ENCODE measurements at regions not wholly inside any gene's neighbourhood (a gene's known extent, or its start where the extent isn't known, plus 50 kb on each side); places are given as distances from the start of the nearest gene placed in this dataset.

- no peak for DNase-seq
Observed at GRCh38 chr22:27633296-27633871, 168.2 kb downstream of the MN1 start.

GRCh38 chr22:27634043-27634740, 167.4 kb downstream of the MN1 start:
- no peak for DNase-seq

GRCh38 chr22:27635435-27635834, 166.1 kb downstream of the MN1 start:
- no peak for DNase-seq

DNA sequence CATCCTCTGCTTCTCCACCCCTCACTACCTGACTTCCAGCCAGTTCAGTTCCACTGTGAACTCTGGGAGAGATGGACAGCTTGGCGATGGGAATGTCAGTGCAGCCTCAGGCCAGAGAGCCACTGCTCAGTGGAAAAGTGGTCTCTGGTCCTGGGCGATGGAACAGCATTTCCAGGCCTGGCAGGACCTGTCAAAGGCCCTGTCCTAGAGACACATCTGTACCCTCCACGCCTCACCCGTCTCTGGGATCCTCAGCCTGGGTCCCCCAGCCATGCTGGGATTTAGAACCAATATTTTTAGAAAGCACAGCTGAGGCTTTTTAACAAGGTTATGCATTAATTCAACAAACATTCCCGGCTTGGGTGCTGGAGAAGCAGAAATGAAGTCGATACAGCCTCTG, 165.7 kb downstream of the MN1 start:
- DNase-seq: no peak

- no peak for DNase-seq
Observed at GRCh38 chr22:27636716-27637508, 164.6 kb downstream of the MN1 start.

GRCh38 chr22:27637604-27638003, 164.0 kb downstream of the MN1 start:
- DNase-seq: no peak

DNA sequence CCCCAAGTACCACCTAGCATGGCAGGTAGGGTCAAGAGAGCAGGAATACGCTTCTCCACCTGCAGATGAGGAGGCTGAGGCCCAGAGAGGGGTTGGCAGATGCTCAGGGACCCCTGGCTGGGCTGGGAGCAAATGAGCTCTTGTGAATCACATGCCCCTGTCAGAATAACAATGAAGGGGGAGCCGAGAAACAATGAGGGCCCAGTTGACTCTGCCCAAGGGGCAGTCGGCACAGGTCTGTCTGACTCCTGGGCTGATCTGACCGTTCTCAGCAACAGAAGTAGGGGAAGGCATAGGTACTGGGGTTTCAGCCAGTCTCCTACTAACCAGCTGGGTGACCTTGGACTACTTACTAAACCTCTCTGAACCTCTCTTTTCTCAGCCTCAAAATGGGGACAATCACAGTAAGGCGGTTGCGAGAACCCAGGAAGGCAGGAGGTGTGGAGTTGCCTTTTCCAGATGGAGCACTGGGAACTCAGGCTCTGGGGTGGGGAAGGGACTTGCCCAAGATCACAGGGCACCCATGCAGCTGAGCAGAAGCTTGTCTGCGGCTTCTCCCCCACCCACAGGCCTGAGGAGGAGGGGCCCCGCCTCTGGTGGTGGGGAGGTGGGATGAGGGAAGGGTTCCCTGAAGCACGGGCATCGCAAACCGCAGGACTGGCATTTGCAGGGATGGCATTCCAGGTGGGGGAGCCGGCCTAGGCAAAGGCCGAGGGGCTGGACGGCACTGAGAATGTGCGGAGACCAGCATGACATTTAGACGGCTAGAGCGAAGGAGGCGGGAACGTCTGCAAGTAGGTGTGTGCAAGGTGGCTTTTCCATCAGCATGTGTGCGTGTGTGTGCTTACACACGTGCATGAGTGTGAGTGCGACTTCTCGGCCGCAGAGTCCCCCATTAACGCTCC, 163.0 kb downstream of the MN1 start:
- DNase-seq: no peak

DNA sequence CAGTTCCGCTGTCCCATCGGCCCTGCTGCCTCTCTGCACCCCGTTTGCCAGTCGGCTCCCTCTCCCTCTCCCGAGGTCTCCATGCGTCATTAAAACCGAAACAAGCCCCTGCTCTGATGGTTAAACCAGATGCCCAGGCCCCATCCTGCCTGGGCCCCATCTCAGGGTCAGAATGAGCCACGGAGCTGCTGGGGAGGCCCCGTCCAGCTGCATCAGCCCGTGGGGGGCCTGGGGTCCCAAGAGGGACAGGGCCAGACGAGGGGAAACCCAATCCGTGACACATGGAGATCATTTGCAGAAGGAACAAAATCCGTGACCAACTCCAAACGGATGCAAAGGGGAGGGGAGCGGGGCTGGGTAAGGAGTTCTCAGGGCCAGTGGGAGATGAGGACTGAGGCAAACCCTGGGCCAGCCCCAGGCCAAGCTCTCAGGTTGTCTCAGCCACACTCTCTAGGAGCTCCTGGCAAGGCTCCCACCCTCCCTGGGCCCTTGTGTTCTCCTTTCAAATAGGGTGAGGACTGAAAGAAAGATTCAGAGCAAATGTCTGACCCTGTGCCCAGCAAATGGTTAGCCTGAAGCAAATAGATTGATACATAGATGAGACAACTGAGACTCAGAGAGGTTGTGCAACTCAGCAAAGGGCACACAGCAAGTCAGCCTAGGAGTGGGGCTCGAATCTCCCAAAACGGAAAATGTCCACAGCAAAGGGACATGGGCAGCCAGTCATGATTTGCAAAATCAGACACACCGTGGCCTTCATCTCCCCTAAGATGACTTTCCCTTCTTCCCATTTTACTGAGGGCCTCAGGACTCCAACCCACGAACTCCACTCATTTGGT, 162.1 kb downstream of the MN1 start:
- no peak for DNase-seq

GRCh38 chr22:27641049-27641795, 160.3 kb downstream of the MN1 start:
- no peak for DNase-seq

DNA sequence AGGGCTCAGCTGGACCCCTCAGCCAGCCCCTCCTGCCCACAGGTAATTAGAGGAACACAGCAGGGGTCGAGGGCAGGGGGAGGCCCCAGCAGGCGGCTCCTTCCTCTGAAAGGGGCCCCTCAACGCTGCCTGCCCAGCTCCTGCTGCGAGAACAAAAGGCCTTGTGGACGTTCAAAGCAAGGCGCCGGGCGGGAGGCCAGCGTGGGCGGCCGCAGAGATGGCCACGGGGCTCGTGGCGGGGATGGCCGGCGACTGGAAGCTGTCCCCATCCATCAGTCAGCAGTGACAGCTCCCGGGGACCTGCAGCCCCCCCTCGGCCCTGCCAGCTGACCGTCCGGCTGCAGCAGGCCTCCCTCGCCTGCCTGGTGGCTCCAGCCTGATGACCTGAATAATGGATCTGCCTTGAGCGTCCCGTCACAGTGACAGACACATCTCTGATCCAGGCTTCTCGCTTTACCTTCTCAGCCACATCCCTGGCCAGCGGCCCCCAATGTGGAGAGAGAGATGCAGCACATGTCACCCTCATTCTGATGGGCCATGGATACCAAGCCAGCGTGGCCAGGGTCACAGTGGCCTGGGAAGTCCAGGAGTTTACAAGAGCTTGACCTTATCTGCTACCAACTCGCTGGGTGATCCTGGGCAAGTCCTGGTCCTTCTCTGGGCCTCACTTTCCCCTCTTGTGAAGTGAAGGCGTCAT, 159.3 kb downstream of the MN1 start:
- DNase-seq: no peak

DNA sequence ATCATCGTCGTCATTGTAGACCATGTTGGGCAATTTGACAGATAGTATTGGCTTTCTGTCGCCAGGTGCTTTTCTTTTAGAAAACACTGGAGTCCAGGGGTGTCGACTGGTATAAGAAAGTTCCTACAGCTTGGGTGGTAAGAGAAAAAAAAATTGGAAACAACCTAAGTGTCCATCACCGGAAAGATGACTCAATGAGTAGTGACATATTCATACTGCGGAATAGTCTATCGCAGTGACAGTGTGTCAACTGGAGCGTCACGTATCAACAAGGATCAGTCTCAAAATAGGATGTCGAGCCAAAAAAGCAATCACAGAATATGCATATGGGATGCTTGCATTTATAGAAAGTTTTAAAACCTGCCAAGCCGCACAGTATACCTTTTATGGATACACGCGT, 157.6 kb downstream of the MN1 start:
- DNase-seq: no peak

DNA sequence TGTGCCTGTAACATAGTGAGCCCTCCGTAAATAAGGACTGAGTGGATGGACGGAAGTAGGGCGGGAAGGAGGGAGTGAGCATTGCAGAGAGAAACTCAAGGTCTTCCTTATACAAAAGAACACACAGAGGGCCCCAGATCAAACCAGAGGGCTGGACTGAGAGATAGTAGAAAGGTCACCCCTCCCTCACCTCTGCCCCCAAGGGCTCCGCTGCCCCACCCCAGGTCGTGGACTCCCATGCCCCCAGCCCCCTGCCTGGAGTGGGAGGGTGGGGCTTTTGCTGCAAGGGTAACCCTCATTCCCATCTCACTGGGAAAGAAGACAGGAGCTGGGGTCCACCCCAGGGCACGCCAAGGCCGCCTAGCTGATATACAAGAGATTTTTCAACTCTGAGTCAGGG, 157.0 kb downstream of the MN1 start:
- DNase-seq: no peak

DNA sequence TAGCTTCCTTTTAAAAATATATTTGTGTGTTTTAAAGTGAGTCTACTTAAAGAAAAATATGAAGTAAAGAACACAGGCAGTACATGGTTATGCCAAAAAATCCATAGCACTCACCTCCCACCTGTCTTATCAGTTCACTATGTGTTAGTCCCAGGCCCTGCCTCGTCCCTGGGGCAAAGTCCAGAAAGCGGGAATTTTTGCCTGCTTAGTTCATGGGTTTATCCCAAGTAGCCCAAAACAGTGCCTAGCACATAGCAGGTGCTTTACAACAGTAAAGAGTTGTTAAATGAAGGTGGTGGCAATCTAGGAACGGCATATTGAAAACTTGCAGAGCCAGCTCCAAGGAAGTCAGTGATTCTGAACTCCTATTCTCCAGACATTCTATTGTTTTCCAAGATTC, 154.0 kb downstream of the MN1 start:
- DNase-seq: no peak

- DNase-seq: no peak
Observed at GRCh38 chr22:27648074-27648473, 153.5 kb downstream of the MN1 start.

- no peak for DNase-seq
Observed at GRCh38 chr22:27648853-27649252, 152.7 kb downstream of the MN1 start.

- DNase-seq: no peak
Observed at GRCh38 chr22:27650572-27650971, 151.0 kb downstream of the MN1 start.

DNA sequence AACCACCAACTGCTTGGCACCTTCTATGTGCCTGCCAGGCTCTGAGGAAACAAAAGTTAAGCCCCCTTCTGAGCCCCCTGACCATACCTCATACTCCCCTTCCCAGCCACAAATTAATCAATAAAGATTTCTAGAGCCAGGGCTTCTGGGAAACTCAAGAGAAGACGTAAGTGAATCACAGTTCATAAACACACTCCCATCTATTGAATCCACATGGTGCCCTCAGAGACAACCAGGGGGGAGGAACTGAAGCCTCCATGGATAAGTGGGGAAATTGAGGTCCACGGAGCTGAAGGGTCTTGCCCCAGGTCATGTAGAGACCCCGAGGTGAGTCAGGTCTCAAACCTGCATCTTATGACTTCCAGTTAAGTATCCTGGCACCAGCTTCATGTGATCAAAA, 150.6 kb downstream of the MN1 start:
- DNase-seq: no peak

GRCh38 chr22:27651486-27651885, 150.1 kb downstream of the MN1 start:
- DNase-seq: no peak

- DNase-seq: no peak
Observed at GRCh38 chr22:27654546-27655445, 146.8 kb downstream of the MN1 start.
